H4 (cell line): ENCODE measurements at regions not wholly inside any gene's neighbourhood (a gene's known extent, or its start where the extent isn't known, plus 50 kb on each side); places are given as distances from the start of the nearest gene placed in this dataset.
A peak's percentile ranks its signal among the peaks of the same experiment; 100 is the strongest.

Source experiments
- DNase-seq: peaks from one replicate; pipeline ENCODE4 v3.0.0-alpha.2; 2015; ENCODE audit warnings: low spot score

GRCh38 chr7:42492920-42493319, 255.9 kb upstream of the GLI3 start:
- DNase-seq, result no peak

GRCh38 chr7:42491106-42491505, 254.1 kb upstream of the GLI3 start:
- no peak for DNase-seq

DNA sequence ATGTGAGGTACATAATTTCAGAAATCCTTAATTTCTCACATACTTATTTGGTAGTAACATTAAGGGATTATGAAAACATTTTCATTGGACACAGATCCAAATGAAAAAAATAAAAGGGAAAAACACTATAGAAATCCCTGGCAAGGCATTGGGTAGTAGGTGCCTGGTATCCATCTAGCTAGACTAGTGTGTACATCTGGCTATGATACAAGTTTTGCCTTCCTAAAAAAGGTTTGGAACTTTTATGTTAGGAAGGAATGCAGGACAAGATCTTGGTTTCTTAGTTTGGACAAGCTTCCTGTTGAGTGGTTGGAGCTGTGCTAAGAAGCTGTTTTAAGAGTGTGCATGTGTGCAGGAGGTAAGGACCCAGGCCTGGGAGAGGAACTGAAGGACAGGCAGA, 252.3 kb upstream of the GLI3 start:
- DNase-seq, result no peak

DNA sequence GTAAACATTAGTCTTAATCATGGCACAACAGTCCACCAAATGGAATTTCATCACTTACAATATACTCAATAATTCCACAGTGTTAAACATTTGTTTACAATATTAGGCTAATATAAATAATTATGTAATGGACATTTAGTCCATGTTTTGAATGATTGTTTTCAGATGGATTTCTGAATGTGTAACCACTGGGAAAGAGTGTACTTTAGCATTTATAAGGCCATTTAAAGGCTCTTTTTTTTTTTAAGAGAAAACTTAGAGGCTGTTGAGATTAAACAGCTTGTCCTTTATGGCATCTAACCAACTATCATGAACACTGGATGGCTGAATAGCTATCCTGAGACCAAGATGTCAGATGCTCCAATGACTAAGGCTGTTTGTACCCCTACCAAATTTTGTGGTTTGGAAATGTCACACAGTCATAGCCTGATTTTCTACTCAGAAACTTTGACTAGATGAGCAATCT, 248.3 kb upstream of the GLI3 start:
- no peak for DNase-seq

GRCh38 chr7:42483886-42484285, 246.9 kb upstream of the GLI3 start:
- no peak for DNase-seq

- peak; percentile 79 for DNase-seq
These were observed 243.0 kb upstream of the GLI3 start for GRCh38 chr7:42479816-42480633.

DNA sequence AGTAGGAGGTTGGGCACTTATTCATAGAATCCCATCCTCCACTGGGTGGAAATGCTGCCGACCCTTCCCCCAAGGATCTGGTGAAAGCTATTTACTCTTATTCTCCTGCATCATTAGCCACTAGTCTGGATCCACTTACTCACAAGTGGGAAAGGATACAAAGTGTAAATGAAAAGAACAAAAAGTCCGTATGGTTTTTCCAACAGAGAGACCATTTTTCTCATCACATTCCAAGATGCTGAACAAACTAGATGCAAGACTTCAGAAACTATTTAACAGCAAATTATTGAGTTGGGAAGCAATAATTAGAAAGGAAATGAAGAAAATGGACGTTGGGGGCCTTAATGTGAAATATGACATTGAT, 242.4 kb upstream of the GLI3 start:
- no peak for DNase-seq

DNA sequence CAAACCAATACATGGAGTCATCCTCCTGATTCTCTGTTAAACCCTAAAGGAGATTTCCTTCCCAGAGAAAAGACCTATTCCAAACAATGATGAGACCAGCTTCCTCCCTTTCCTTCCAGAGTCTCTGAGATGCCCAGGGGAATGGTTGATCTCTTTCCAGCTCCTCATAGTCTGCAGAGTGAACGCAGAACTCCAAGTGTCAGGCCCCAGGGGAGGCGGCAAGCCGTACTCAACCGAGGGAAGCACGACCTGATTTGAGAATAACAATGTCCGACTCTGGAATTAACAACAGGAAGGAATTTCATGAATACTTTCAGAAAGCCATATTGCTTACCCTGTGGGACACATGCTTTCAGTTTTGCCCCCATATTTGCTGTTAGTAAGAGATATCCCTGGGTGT, 241.7 kb upstream of the GLI3 start:
- DNase-seq, result no peak

- DNase-seq, result no peak
These were observed 239.2 kb upstream of the GLI3 start for GRCh38 chr7:42476255-42476654.

DNA sequence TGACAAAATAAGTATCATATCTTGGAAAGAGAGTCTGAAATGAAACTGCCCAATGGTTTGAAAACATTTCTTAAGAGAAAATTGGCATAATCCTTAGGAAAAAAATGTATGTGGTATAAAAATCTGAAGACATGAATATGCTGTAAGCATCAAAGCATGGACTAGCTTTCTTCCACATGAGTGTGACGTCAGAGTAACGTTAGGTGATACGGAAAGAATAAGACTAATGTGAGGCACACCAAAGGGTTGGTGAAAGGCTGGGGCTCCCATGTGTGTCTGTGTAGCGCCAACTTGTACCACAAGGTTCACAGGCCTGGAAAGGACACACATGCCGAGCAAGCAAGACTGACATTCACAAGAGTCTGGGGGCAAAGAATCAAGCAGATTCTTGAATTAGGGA, 238.1 kb upstream of the GLI3 start:
- DNase-seq, result no peak

DNA sequence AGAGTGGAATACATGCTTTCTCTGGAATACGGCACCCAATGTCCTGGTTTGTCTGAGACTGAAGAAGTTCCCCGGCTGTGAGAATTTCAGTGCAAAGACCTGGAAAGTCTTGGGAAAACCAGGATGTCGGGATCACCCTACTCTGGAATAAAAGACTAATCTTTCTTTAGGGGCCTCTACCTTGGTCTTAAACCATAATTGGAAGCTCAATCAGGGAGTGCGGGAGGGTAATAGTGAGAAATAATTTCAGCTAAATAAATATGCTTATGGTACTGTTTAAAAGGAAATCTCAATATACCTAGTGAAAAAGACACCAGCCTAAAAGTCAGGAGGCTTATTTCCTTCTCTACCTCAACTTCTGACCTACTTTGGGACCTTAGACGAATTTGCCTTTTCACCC, 236.1 kb upstream of the GLI3 start:
- no peak for DNase-seq

DNA sequence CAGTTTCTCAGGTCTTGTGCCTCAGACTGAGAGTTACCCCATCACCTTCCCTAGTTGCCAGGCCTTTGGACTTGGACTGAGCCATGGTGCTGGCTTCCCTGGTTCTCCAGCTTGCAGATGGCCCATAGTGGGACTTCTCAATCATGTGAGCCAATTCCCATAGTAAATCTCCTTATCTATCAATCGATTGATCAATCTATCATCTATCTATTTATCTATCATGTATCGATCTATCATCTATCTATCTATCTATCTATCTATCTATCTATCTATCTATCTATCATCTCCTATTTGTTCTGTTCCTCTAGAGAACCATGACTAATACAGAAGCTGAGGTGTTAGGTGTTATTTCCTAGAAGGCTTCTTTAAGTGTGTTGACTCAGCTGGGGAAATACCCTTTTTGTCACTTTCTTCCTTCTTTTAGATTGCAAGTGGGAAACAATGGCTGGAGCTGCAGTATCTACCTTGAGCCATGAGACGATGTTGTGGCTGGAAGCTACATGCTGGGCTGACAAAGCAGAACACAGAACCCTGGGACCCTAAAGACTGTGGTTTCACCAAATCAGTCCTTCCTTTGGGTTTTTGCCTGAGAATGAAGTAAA, 234.7 kb upstream of the GLI3 start:
- no peak for DNase-seq

GRCh38 chr7:42469341-42469740, 232.3 kb upstream of the GLI3 start:
- no peak for DNase-seq

GRCh38 chr7:42468471-42468870, 231.5 kb upstream of the GLI3 start:
- no peak for DNase-seq

DNA sequence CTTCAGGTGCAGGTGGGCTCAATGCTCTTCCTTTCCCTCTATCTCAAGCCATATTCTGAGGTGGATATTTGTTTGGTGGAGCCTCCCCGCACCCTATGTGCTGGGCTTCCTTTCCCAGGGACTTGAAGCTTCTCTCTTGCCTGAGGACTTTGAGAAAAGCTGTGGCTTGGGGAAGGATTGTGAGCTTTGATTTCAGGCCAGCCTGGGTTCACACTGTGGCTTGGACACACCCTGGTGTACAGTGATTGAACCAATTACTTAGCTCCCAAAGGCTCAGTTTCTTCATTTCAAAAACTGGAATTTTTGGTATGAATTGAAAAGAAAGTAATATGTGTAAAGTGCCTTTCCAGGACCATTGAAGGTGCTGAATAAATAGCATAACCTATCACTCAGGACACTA, 224.5 kb upstream of the GLI3 start:
- no peak for DNase-seq

- no peak for DNase-seq
These were observed 223.9 kb upstream of the GLI3 start for GRCh38 chr7:42460933-42461332.

DNA sequence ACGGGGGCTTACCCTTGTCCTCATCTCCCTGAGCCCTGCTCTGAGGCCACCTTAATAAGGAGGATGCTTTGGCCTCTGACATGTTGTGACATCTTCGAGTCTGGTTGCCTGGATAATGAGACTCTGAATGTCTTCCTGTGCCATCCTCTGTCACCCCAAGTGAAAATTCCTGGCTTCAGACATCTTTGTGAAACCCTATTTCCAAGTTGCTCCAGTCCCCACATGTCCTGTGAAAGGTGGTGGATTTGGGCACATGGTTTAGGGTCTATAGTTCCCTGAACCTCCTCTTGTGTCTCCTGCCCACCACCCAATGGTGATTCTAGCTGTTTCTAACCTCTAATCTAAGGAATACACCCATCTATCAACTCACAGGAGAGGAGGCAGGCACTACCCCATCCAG, 223.1 kb upstream of the GLI3 start:
- no peak for DNase-seq

GRCh38 chr7:42457663-42458062, 220.7 kb upstream of the GLI3 start:
- no peak for DNase-seq

DNA sequence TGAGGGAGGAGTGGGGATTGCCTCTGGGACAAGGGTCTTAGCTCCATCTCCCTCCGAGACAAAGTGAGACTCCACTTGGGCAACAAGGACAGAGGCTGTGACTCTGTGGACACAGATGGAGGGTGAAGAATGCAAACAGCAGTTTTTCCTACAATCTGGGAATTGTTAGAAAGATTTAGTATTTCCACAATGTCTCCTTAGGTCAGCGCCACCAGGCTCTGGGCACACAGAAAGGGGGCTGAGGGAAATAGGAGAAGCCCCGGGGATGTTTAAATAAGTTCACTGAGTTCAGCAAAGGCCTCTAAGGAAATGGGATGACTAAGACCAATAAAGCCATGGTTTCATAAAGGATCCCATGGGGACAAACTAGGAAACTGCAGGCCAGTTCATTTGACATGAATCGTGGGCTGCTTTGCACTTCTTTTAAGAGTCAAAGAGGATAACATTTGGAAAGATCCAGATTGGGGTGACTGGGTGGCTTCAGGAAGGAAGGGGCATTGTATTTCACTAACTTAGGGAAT, 219.8 kb upstream of the GLI3 start:
- DNase-seq, result no peak

DNA sequence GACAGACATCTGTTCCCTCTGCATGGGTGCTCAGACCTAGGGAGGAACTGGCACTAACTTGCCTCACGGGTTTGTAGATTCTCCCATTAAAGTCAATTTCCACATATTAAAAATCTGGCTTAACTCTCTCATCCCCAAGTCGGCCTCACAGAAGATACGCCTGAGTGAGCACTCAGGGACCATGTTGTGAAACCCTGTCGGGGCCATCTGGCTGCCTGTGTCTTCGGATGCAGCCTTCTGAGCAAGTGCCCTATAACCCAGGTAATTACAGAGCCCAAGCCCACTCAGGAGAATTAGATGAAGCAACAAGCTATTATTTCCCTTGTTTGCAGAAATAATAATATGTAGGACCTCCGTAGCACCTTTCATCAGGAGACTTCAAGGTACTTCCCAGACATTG, 219.3 kb upstream of the GLI3 start:
- DNase-seq, result no peak

DNA sequence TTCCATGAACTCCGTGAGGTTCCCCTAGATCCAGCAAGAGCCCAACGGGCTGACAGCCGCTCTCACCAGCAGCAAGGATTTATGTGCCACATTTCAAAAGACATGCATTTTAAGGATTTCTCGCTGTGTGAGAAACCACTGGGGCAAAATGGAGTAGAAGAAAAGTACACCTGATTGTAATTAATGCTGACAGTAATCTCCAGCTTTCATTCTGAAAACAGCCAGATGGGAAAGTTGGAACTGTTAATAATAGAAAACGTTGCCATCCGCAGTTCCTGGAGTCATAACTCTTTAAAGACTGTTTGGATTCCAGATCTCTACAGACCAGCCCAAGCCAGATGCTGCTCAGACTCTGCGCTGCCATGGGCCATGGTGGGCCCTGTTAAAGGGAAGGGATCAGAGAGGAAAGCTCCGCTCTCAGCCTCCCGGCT, 216.9 kb upstream of the GLI3 start:
- DNase-seq, result no peak

DNA sequence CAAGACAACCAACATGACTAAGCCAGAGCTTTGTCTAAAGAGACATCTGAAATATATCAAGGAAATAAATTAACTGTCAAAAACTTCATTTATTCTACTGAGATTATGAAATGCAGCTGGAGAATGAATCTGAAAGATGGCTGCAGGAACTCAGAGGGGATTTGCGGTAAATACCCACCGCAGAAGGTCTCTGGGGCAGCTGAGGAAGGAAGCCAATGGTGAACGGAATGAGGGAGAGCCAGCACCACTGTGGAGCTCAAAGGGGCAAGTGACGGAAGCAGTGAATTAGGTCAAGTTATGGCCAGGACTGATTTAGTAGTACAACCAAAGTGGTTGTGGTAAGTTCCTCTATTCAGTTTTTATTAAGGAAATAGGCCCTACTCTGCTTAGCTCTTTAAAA, 215.3 kb upstream of the GLI3 start:
- DNase-seq, result no peak

DNA sequence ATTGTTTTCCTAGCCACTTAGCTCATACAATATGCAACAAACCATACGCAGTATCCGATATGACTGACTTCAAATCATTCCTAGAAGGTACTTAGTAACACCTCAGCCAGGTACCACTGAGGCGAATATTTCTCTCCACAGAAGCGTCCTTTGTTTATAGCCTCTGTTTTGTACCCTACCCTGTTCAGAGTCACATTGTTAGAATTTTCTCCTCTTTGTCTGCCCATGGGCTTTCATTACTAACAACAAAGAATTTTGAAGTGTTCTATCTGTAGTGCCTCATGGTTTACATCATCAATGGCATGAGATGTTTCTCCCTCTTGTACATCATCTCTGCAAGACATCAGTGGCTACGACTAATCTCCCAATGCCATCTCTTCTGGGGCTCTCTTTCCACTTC, 212.4 kb upstream of the GLI3 start:
- no peak for DNase-seq

GRCh38 chr7:42448901-42449300, 211.9 kb upstream of the GLI3 start:
- DNase-seq, result no peak
